ENCODE measurements at regions not wholly inside any gene's neighbourhood (a gene's known extent, or its start where the extent isn't known, plus 50 kb on each side); places are given as distances from the start of the nearest gene placed in this dataset.

DNA sequence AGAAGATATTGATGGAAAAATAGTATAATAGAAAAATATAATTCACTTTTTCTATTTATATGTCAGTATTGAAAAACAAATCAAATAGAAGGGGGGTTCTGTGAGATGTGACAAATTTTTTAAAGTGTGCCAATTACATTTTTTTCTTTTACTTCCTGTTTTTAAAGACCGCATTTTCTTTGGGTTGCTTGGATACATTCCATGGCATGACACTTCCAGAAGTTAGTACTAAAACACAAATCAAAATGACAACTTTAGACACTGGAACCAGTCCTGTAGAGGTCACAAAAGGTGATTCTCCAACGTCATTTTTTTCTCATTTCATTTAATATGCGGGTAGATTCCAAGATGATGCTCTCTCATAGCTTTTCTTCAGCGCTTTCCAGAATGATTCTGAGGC, 116.2 kb upstream of the GNPDA2 start:
- Histone ChIP-seq H2BK5ac (ENCODE audit: low read length) (no peak overlapping the region), H3K27me3 (ENCODE audit: insufficient read depth, low read length, poor library complexity) (no peaks in the 10 kb centered on the region), H4K5ac (ENCODE audit: low read length) (no peak overlapping the region), H3K79me1 (ENCODE audit: low read length) (no peaks in the 10 kb centered on the region), H3K4me1 (ENCODE audit: control insufficient read depth, low read depth, low read length) (no peaks in the 10 kb centered on the region), H2BK120ac (ENCODE audit: low read depth, low read length) (no peak overlapping the region), H3K4ac (ENCODE audit: low read depth, low read length) (no peak overlapping the region), H3K9ac (ENCODE audit: low read length) (no peak overlapping the region), H3K23ac (ENCODE audit: low read length) (no peak overlapping the region), H3K56ac (ENCODE audit: low read length) (no peak overlapping the region), H3K79me2 (ENCODE audit: control insufficient read depth, insufficient read depth, low read length) (no peaks in the 10 kb centered on the region), H3K18ac (ENCODE audit: low read length) (no peak overlapping the region), H3K4me2 (ENCODE audit: low read length) (no peak overlapping the region), H3K27ac (ENCODE audit: low read depth, low read length) (no peak overlapping the region), H3K4me3 (ENCODE audit: low read length) (no peak overlapping the region), H3K36me3 (ENCODE audit: control insufficient read depth, insufficient read depth, low read length) (no peaks in the 10 kb centered on the region), H2BK15ac (replicated peaks; ENCODE audit: low read depth) (no peak overlapping the region), H2AK5ac (ENCODE audit: low read length) (no peak overlapping the region), H4K8ac (ENCODE audit: low read depth, low read length) (no peak overlapping the region)
- no CpG with 5 or more reads among the region's 4 CpGs for WGBS (ENCODE audit: extremely low coverage, insufficient coverage, low lambda C conversion rate)
- DNase-seq, result no peak

GRCh38 chr4:44817930-44818329, 91.6 kb upstream of the GNPDA2 start:
- no peak overlapping the region for H3K56ac ChIP-seq (ENCODE audit: low read length)
- no CpG with 5 or more reads among the region's 2 CpGs for WGBS (ENCODE audit: extremely low coverage, insufficient coverage, low lambda C conversion rate)
- DNase-seq, result no peak
- no peak overlapping the region for H2BK120ac ChIP-seq (ENCODE audit: low read depth, low read length)
- H4K8ac ChIP-seq (ENCODE audit: low read depth, low read length), result no peak overlapping the region
- H3K18ac ChIP-seq (ENCODE audit: low read length), result no peak overlapping the region
- H3K23ac ChIP-seq (ENCODE audit: low read length), result no peak overlapping the region
- no peaks in the 10 kb centered on the region for H3K36me3 ChIP-seq (ENCODE audit: control insufficient read depth, insufficient read depth, low read length)
- H2AK5ac ChIP-seq (ENCODE audit: low read length), result no peak overlapping the region
- H3K4me1 ChIP-seq (ENCODE audit: control insufficient read depth, low read depth, low read length), result no peaks in the 10 kb centered on the region
- no peak overlapping the region for H4K5ac ChIP-seq (ENCODE audit: low read length)
- no peak overlapping the region for H3K4ac ChIP-seq (ENCODE audit: low read depth, low read length)
- H2BK5ac ChIP-seq (ENCODE audit: low read length), result no peak overlapping the region
- H3K9ac ChIP-seq (ENCODE audit: low read length), result no peak overlapping the region
- H2BK15ac ChIP-seq (replicated peaks; ENCODE audit: low read depth), result no peak overlapping the region
- H3K27ac ChIP-seq (ENCODE audit: low read depth, low read length), result no peak overlapping the region
- H3K4me3 ChIP-seq (ENCODE audit: low read length), result no peak overlapping the region
- H3K79me2 ChIP-seq (ENCODE audit: control insufficient read depth, insufficient read depth, low read length), result no peaks in the 10 kb centered on the region
- H3K27me3 ChIP-seq (ENCODE audit: insufficient read depth, low read length, poor library complexity), result no peaks in the 10 kb centered on the region
- no peaks in the 10 kb centered on the region for H3K79me1 ChIP-seq (ENCODE audit: low read length)
- no peak overlapping the region for H3K4me2 ChIP-seq (ENCODE audit: low read length)

- no peak overlapping the region for H3K18ac ChIP-seq (ENCODE audit: low read length)
- WGBS (ENCODE audit: extremely low coverage, insufficient coverage, low lambda C conversion rate), result no CpG with 5 or more reads among the region's 2 CpGs
- no peak for DNase-seq
Observed at GRCh38 chr4:44806071-44806470, 79.7 kb upstream of the GNPDA2 start.

GRCh38 chr4:44804301-44804700, 77.9 kb upstream of the GNPDA2 start:
- Histone ChIP-seq H3K4ac (ENCODE audit: low read depth, low read length) (no peak overlapping the region), H3K23ac (ENCODE audit: low read length) (no peak overlapping the region), H2BK5ac (ENCODE audit: low read length) (no peak overlapping the region), H3K4me3 (ENCODE audit: low read length) (no peak overlapping the region), H3K79me2 (ENCODE audit: control insufficient read depth, insufficient read depth, low read length) (no peaks in the 10 kb centered on the region), H2BK120ac (ENCODE audit: low read depth, low read length) (no peak overlapping the region), H3K79me1 (ENCODE audit: low read length) (no peaks in the 10 kb centered on the region), H3K27me3 (ENCODE audit: insufficient read depth, low read length, poor library complexity) (no peaks in the 10 kb centered on the region), H2BK15ac (replicated peaks; ENCODE audit: low read depth) (no peak overlapping the region), H3K56ac (ENCODE audit: low read length) (no peak overlapping the region), H4K8ac (ENCODE audit: low read depth, low read length) (no peak overlapping the region), H3K9ac (ENCODE audit: low read length) (no peak overlapping the region), H3K4me1 (ENCODE audit: control insufficient read depth, low read depth, low read length) (no peaks in the 10 kb centered on the region), H3K18ac (ENCODE audit: low read length) (no peak overlapping the region), H4K5ac (ENCODE audit: low read length) (no peak overlapping the region), H3K27ac (ENCODE audit: low read depth, low read length) (no peak overlapping the region), H3K36me3 (ENCODE audit: control insufficient read depth, insufficient read depth, low read length) (no peaks in the 10 kb centered on the region), H3K4me2 (ENCODE audit: low read length) (no peak overlapping the region), H2AK5ac (ENCODE audit: low read length) (no peak overlapping the region)
- no peak for DNase-seq
- no CpG with 5 or more reads among the region's 1 CpG for WGBS (ENCODE audit: extremely low coverage, insufficient coverage, low lambda C conversion rate)

More at GRCh38 chr4:44806071-44806470, 79.7 kb upstream of the GNPDA2 start:
- Histone ChIP-seq H3K4me2 (ENCODE audit: low read length) (no peak overlapping the region), H3K56ac (ENCODE audit: low read length) (no peak overlapping the region), H3K9ac (ENCODE audit: low read length) (no peak overlapping the region), H3K4ac (ENCODE audit: low read depth, low read length) (no peak overlapping the region), H3K23ac (ENCODE audit: low read length) (no peak overlapping the region), H3K79me2 (ENCODE audit: control insufficient read depth, insufficient read depth, low read length) (no peaks in the 10 kb centered on the region), H4K8ac (ENCODE audit: low read depth, low read length) (no peak overlapping the region), H2BK15ac (replicated peaks; ENCODE audit: low read depth) (no peak overlapping the region), H3K27ac (ENCODE audit: low read depth, low read length) (no peak overlapping the region), H2BK120ac (ENCODE audit: low read depth, low read length) (no peak overlapping the region), H4K5ac (ENCODE audit: low read length) (no peak overlapping the region), H3K4me3 (ENCODE audit: low read length) (no peak overlapping the region), H2AK5ac (ENCODE audit: low read length) (no peak overlapping the region), H2BK5ac (ENCODE audit: low read length) (no peak overlapping the region), H3K36me3 (ENCODE audit: control insufficient read depth, insufficient read depth, low read length) (no peaks in the 10 kb centered on the region), H3K27me3 (ENCODE audit: insufficient read depth, low read length, poor library complexity) (no peaks in the 10 kb centered on the region), H3K79me1 (ENCODE audit: low read length) (no peaks in the 10 kb centered on the region), H3K4me1 (ENCODE audit: control insufficient read depth, low read depth, low read length) (no peaks in the 10 kb centered on the region)

DNA sequence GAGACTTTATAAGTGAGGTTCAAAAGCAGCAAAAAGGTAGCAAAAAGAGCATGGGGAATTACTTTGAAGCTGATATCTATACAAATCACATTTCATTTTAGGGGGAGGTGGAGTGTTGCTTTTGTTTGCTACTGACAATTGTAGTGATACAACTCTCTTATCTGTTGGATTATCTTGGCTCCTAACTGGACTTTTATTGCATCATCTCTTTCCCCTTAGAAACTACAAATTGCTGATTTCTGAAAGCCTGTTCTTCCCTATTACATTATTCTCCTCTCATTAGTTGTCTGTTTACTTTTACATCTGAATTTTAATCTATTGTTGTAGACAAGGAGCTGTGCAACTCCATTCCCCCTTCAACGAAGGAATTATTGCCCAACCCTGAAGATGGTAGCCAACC, 75.0 kb upstream of the GNPDA2 start:
- H4K5ac ChIP-seq (ENCODE audit: low read length), result no peak overlapping the region
- no peak for DNase-seq
- no CpG with 5 or more reads among the region's 1 CpG for WGBS (ENCODE audit: extremely low coverage, insufficient coverage, low lambda C conversion rate)
- H3K4ac ChIP-seq (ENCODE audit: low read depth, low read length), result no peak overlapping the region
- H3K27ac ChIP-seq (ENCODE audit: low read depth, low read length), result no peak overlapping the region
- H2BK120ac ChIP-seq (ENCODE audit: low read depth, low read length), result no peak overlapping the region
- H4K8ac ChIP-seq (ENCODE audit: low read depth, low read length), result no peak overlapping the region
- no peak overlapping the region for H3K18ac ChIP-seq (ENCODE audit: low read length)
- no peak overlapping the region for H2AK5ac ChIP-seq (ENCODE audit: low read length)
- H3K23ac ChIP-seq (ENCODE audit: low read length), result no peak overlapping the region
- H3K4me1 ChIP-seq (ENCODE audit: control insufficient read depth, low read depth, low read length), result no peaks in the 10 kb centered on the region
- H3K4me3 ChIP-seq (ENCODE audit: low read length), result no peak overlapping the region
- no peaks in the 10 kb centered on the region for H3K27me3 ChIP-seq (ENCODE audit: insufficient read depth, low read length, poor library complexity)
- H3K4me2 ChIP-seq (ENCODE audit: low read length), result no peak overlapping the region
- no peaks in the 10 kb centered on the region for H3K79me2 ChIP-seq (ENCODE audit: control insufficient read depth, insufficient read depth, low read length)
- no peak overlapping the region for H2BK15ac ChIP-seq (replicated peaks; ENCODE audit: low read depth)
- H3K9ac ChIP-seq (ENCODE audit: low read length), result no peak overlapping the region
- H3K56ac ChIP-seq (ENCODE audit: low read length), result no peak overlapping the region
- no peaks in the 10 kb centered on the region for H3K36me3 ChIP-seq (ENCODE audit: control insufficient read depth, insufficient read depth, low read length)
- H2BK5ac ChIP-seq (ENCODE audit: low read length), result no peak overlapping the region
- H3K79me1 ChIP-seq (ENCODE audit: low read length), result no peaks in the 10 kb centered on the region

DNA sequence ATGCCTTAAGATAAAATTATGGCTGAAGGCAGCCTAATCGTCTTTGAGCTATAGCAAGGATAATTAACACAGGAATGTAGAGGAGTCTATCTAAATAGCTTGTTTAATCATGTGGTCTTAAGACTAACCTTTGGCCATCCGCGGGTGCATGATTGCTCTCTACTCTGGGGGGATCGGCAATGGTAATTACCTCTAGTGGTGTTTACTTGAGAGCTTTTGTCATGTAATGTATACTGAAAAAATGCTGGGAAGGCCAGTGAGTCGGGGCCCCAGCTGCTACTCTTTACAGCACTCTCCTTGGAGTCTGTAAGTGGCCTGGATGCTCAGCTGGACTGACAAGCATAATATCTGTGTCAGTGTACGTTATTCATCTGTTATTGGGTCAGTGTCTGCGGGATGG, 65.5 kb upstream of the GNPDA2 start:
- Histone ChIP-seq H2BK15ac (replicated peaks; ENCODE audit: low read depth) (no peak overlapping the region), H2BK120ac (ENCODE audit: low read depth, low read length) (no peak overlapping the region), H2BK5ac (ENCODE audit: low read length) (no peak overlapping the region), H4K5ac (ENCODE audit: low read length) (no peak overlapping the region), H3K4me1 (ENCODE audit: control insufficient read depth, low read depth, low read length) (no peaks in the 10 kb centered on the region), H2AK5ac (ENCODE audit: low read length) (no peak overlapping the region), H3K27ac (ENCODE audit: low read depth, low read length) (no peak overlapping the region), H3K56ac (ENCODE audit: low read length) (no peak overlapping the region), H3K18ac (ENCODE audit: low read length) (no peak overlapping the region), H3K27me3 (ENCODE audit: insufficient read depth, low read length, poor library complexity) (no peaks in the 10 kb centered on the region), H4K8ac (ENCODE audit: low read depth, low read length) (no peak overlapping the region), H3K4me2 (ENCODE audit: low read length) (no peak overlapping the region), H3K23ac (ENCODE audit: low read length) (no peak overlapping the region), H3K4ac (ENCODE audit: low read depth, low read length) (no peak overlapping the region), H3K4me3 (ENCODE audit: low read length) (no peak overlapping the region), H3K36me3 (ENCODE audit: control insufficient read depth, insufficient read depth, low read length) (no peaks in the 10 kb centered on the region), H3K79me2 (ENCODE audit: control insufficient read depth, insufficient read depth, low read length) (no peaks in the 10 kb centered on the region), H3K9ac (ENCODE audit: low read length) (no peak overlapping the region), H3K79me1 (ENCODE audit: low read length) (no peaks in the 10 kb centered on the region)
- no CpG with 5 or more reads among the region's 7 CpGs for WGBS (ENCODE audit: extremely low coverage, insufficient coverage, low lambda C conversion rate)
- DNase-seq, result no peak

Measured in mesendoderm (in vitro differentiated cells).